SK-N-MC (cell line): ENCODE measurements at regions not wholly inside any gene's neighbourhood (a gene's known extent, or its start where the extent isn't known, plus 50 kb on each side); places are given as distances from the start of the nearest gene placed in this dataset.

Experiments
- EZH2 ChIP-seq: fragments of 200-600 bp; sonication (generic); IDR thresholded peaks from one replicate; pipeline ENCODE4 v1.6.1; 2017; ENCODE audit warnings: antibody characterized with exemption
- POLR2AphosphoS5 ChIP-seq: IDR thresholded peaks from 2 replicates; pipeline ENCODE4 v1.6.1; 2012; ENCODE audit warnings: mild to moderate bottlenecking, low read depth, low read length, borderline replicate concordance

- TF ChIP-seq EZH2 = no peak
- no peak for TF ChIP-seq POLR2AphosphoS5
Observed at GRCh38 chr7:43057141-43057540, 55.3 kb upstream of the HECW1 start.
